ENCODE measurements at regions not wholly inside any gene's neighbourhood (a gene's known extent, or its start where the extent isn't known, plus 50 kb on each side); places are given as distances from the start of the nearest gene placed in this dataset.

GRCh38 chr11:28525636-28526405 is 417.6 kb downstream of the METTL15 start:
- DNase-seq (ENCODE audit: low read depth, low spot score) = no peak
- no peak for ATAC-seq
- TF ChIP-seq SIN3A (IDR thresholded peaks at IDR 0.05; ENCODE audit: borderline replicate concordance, insufficient read depth, low read depth, low read length) = no peak
- TF ChIP-seq TCF7L2 (IDR thresholded peaks at IDR 0.05; ENCODE audit: low read depth, low read length) = no peak
- TF ChIP-seq CTCF (IDR thresholded peaks at IDR 0.05) = no peak
- TF ChIP-seq POLR2AphosphoS5 (IDR thresholded peaks at IDR 0.05; ENCODE audit: low read depth, low read length) = no peak
- TF ChIP-seq REST (IDR thresholded peaks at IDR 0.05; ENCODE audit: insufficient read depth in 1 of 2, low read depth in 2 of 2, low read length in 1 of 2) = no peak
- Histone ChIP-seq H3K9me3 (ENCODE audit: control insufficient read depth, insufficient read depth, low read depth, low read length) (peaks cover 6% of the 10 kb centered on the region; the same call in 1 of the 2 replicates), H3K4me3 (ENCODE audit: low read depth in 2 of 2, low read length in 2 of 2) (no peak overlapping the region), H3K36me3 (ENCODE audit: control insufficient read depth, insufficient read depth, low read length) (no peaks in the 10 kb centered on the region), H3K27me3 (ENCODE audit: control insufficient read depth, insufficient read depth, low read length) (no peaks in the 10 kb centered on the region), H3K27ac (ENCODE audit: low read length) (no peak overlapping the region), H3K4me1 (ENCODE audit: control insufficient read depth, insufficient read depth, low read length) (no peaks in the 10 kb centered on the region)
- ChIA-PET CTCF (no interaction called here), POLR2A (no interaction called here)
- intact Hi-C loops (cut with micrococcal nuclease; ENCODE audit: unreplicated experiment) (no loop called here), in situ Hi-C loops (cut with HindIII; ENCODE audit: low pct_unique_long_range_greater_than_20kb, low sequenced_read_pairs) (no loop called here)
- no TSS peak for BruUV-seq (replicated peaks)

- no peak for TF ChIP-seq CTCF (IDR thresholded peaks at IDR 0.05)
- TF ChIP-seq POLR2AphosphoS5 (IDR thresholded peaks at IDR 0.05; ENCODE audit: low read depth, low read length) = no peak
- CTCF ChIA-PET = no interaction called here
- Histone ChIP-seq H3K27me3 (ENCODE audit: control insufficient read depth, insufficient read depth, low read length) (no peaks in the 10 kb centered on the region), H3K9me3 (ENCODE audit: control insufficient read depth, insufficient read depth, low read depth, low read length) (peaks cover 6% of the 10 kb centered on the region; the same call in 1 of the 2 replicates), H3K4me1 (ENCODE audit: control insufficient read depth, insufficient read depth, low read length) (no peaks in the 10 kb centered on the region), H3K36me3 (ENCODE audit: control insufficient read depth, insufficient read depth, low read length) (no peaks in the 10 kb centered on the region), H3K4me3 (ENCODE audit: low read depth in 2 of 2, low read length in 2 of 2) (no peak overlapping the region), H3K27ac (ENCODE audit: low read length) (no peak overlapping the region)
- POLR2A ChIA-PET = no interaction called here
- in situ Hi-C loops (cut with HindIII; ENCODE audit: low pct_unique_long_range_greater_than_20kb, low sequenced_read_pairs) (no loop called here), intact Hi-C loops (cut with micrococcal nuclease; ENCODE audit: unreplicated experiment) (no loop called here)
- ATAC-seq = no peak
- no TSS peak for BruUV-seq (replicated peaks)
- DNase-seq (ENCODE audit: low read depth, low spot score) = no peak
These were observed 415.9 kb downstream of the METTL15 start for GRCh38 chr11:28524098-28524497.
